HCT116 (cell line): ENCODE measurements at regions not wholly inside any gene's neighbourhood (a gene's known extent, or its start where the extent isn't known, plus 50 kb on each side); places are given as distances from the start of the nearest gene placed in this dataset.

Experiments
- ATAC-seq: fragments of 200-7000 bp; cut with Tn5 transposase; 2 replicates; pipeline ENCODE4 v1.9.1; 2020; ENCODE audit warnings: mild to moderate bottlenecking, moderate library complexity
- BruUV-seq: library from RNA; stranded (reverse); fragments of 400-500 nt; replicated peaks from 2 replicates; lab custom pipeline; 2021; lab: Mats Ljungman, UMichigan
- CTCF ChIA-PET: fragments of 300-600 bp; sonication (Branson Sonifier 250); formaldehyde crosslinking; loops from one replicate; lab custom pipeline; 2021; ENCODE audit warnings: antibody characterized with exemption; lab: Charles Lee
- POLR2A ChIA-PET: fragments of 300-600, 350-600 bp; sonication (Branson Sonifier 250); formaldehyde crosslinking; loops from one replicate; lab custom pipeline; 2021; ENCODE audit warnings: antibody characterized with exemption; lab: Charles Lee
- RAD21 ChIA-PET, 2 experiments: fragments of 300-600 bp; sonication (Branson Sonifier 250); formaldehyde crosslinking; loops; one replicate each; lab custom pipeline; 2023; ENCODE audit warnings: low total read pairs in 2 of 2; ENCODE audit not compliant: uncharacterized antibody in 2 of 2, unreplicated experiment in 2 of 2, low non-redundant PET in 1 of 2; lab: Charles Lee
- DNase-seq: peaks from one replicate; pipeline ENCODE4 v3.0.0-alpha.2; 2010; ENCODE audit warnings: low read depth, low spot score
- H2AFZ ChIP-seq: fragments of 200-600 bp; shearing (Covaris generic), sonication (generic); 2 replicates; pipeline ENCODE4 v1.6.1; 2017; ENCODE audit warnings: low read depth, mixed run types, mixed read lengths, antibody characterized with exemption, low read length; ENCODE audit not compliant: poor library complexity, severe bottlenecking
- H3K27ac ChIP-seq: 2 replicates; pipeline ENCODE4 v1.5.1; 2012; ENCODE audit warnings: low read depth, low read length
- H3K27me3 ChIP-seq: fragments of 200-600 bp; sonication (generic); 2 replicates; pipeline ENCODE4 v1.6.1; 2016; ENCODE audit warnings: mixed run types, low read length, mixed read lengths; ENCODE audit not compliant: insufficient read depth
- H3K36me3 ChIP-seq, 2 experiments: fragments of 200-500 bp in 1 of 2; fragments of 200-600 bp in 1 of 2; sonication (Bioruptor generic) in 1 of 2; sonication (generic) in 1 of 2; 2 replicates each; pipeline versions ENCODE4 v1.5.1 to v1.6.1; 2014 to 2016; ENCODE audit warnings: low read length in 2 of 2, inconsistent platforms in 1 of 2, mixed read lengths in 1 of 2, mixed run types in 1 of 2; ENCODE audit not compliant: insufficient read depth in 2 of 2, control insufficient read depth in 1 of 2
- H3K4me1 ChIP-seq, 2 experiments: fragments of 200-600 bp in 1 of 2; sonication (generic) in 1 of 2; 2 replicates each; pipeline versions ENCODE4 v1.5.1 to v1.6.1; 2012 to 2017; ENCODE audit warnings: low read length in 2 of 2, inconsistent platforms in 1 of 2, mild to moderate bottlenecking in 1 of 2, mixed read lengths in 1 of 2, mixed run types in 1 of 2, moderate library complexity in 1 of 2; ENCODE audit not compliant: insufficient read depth in 2 of 2, control insufficient read depth in 1 of 2
- H3K4me2 ChIP-seq: fragments of 200-600 bp; sonication (generic); 2 replicates; pipeline ENCODE4 v1.6.1; 2017; ENCODE audit warnings: mixed run types, low read length, mixed read lengths
- H3K4me3 ChIP-seq, 2 experiments: fragments of 200-600 bp in 1 of 2; sonication (generic) in 1 of 2; replicated peaks in 1 of 2; 2 replicates each; pipeline ENCODE4 v1.5.1; 2011 to 2016; ENCODE audit warnings: low read length in 2 of 2, control low read depth in 1 of 2, low read depth in 1 of 2, mild to moderate bottlenecking in 1 of 2, mixed read lengths in 1 of 2, mixed run types in 1 of 2
- H3K79me2 ChIP-seq: fragments of 200-600 bp; sonication (generic); 2 replicates; pipeline ENCODE4 v1.6.1; 2017; ENCODE audit warnings: mild to moderate bottlenecking, mixed run types, low read length, moderate library complexity, mixed read lengths; ENCODE audit not compliant: insufficient read depth
- H3K9ac ChIP-seq: fragments of 200-600 bp; sonication (generic); 2 replicates; pipeline ENCODE4 v1.6.1; 2016; ENCODE audit warnings: low read length, mixed read lengths
- H3K9me2 ChIP-seq: fragments of 200-600 bp; sonication (generic), shearing (Covaris generic); 2 replicates; pipeline ENCODE4 v1.6.1; 2017; ENCODE audit warnings: mixed run types, mild to moderate bottlenecking, moderate library complexity; ENCODE audit not compliant: insufficient read depth
- H3K9me3 ChIP-seq, 2 experiments: fragments of 200-500 bp in 1 of 2; fragments of 200-600 bp in 1 of 2; sonication (Bioruptor generic) in 1 of 2; sonication (generic) in 1 of 2; 2 replicates each; pipeline ENCODE4 v1.6.1; 2014 to 2017; ENCODE audit warnings: low read length in 2 of 2, mixed read lengths in 2 of 2, inconsistent platforms in 1 of 2, low read depth in 1 of 2, mild to moderate bottlenecking in 1 of 2, mixed run types in 1 of 2, moderate library complexity in 1 of 2; ENCODE audit not compliant: control insufficient read depth in 1 of 2, insufficient read depth in 1 of 2
- H4K20me1 ChIP-seq: fragments of 200-600 bp; sonication (generic), shearing (Covaris generic); 2 replicates; pipeline ENCODE4 v1.6.1; 2017; ENCODE audit warnings: mixed run types, mild to moderate bottlenecking, moderate library complexity; ENCODE audit not compliant: insufficient read depth
- ATF3 ChIP-seq: IDR thresholded peaks from 2 replicates; pipeline ENCODE4 v1.6.1; 2012
- CBX3 ChIP-seq: IDR thresholded peaks from 2 replicates; pipeline ENCODE4 v1.6.1; 2012; ENCODE audit warnings: low read depth
- CEBPB ChIP-seq: IDR thresholded peaks from 2 replicates; pipeline ENCODE4 v1.6.1; 2012; ENCODE audit warnings: low read depth
- EGR1 ChIP-seq: IDR thresholded peaks from 2 replicates; pipeline ENCODE4 v1.6.1; 2012; ENCODE audit warnings: low read depth
- EZH2 ChIP-seq: fragments of 200-600 bp; sonication (generic); IDR thresholded peaks from 2 replicates; pipeline ENCODE4 v1.6.1; 2017; ENCODE audit warnings: antibody characterized with exemption, mixed run types
- EZH2phosphoT487 ChIP-seq: fragments of 200-600 bp; IDR thresholded peaks from 2 replicates; pipeline ENCODE4 v1.6.1; 2018; ENCODE audit warnings: antibody characterized with exemption, borderline replicate concordance
- FOSL1 ChIP-seq: IDR thresholded peaks from 2 replicates; pipeline ENCODE4 v1.6.1; 2012; ENCODE audit warnings: low read depth
- JUND ChIP-seq: IDR thresholded peaks from 2 replicates; pipeline ENCODE4 v1.6.1; 2012
- POLR2AphosphoS5 ChIP-seq: IDR thresholded peaks from 2 replicates; pipeline ENCODE4 v1.6.1; 2011; ENCODE audit warnings: mild to moderate bottlenecking, low read depth, low read length, moderate library complexity
- RAD21 ChIP-seq: IDR thresholded peaks from 2 replicates; pipeline ENCODE4 v1.6.1; 2012; ENCODE audit warnings: low read depth, mild to moderate bottlenecking
- SIN3A ChIP-seq: IDR thresholded peaks from 2 replicates; pipeline ENCODE4 v1.6.1; 2012; ENCODE audit warnings: low read depth
- SRF ChIP-seq: IDR thresholded peaks from 2 replicates; pipeline ENCODE4 v1.6.1; 2012; ENCODE audit warnings: low read depth
- TCF7L2 ChIP-seq: IDR thresholded peaks from 2 replicates; pipeline ENCODE4 v1.7.0; 2011; ENCODE audit warnings: borderline replicate concordance, inconsistent platforms; ENCODE audit not compliant: insufficient read depth, insufficient read length; ENCODE audit errors: extremely low read depth
- YY1 ChIP-seq: IDR thresholded peaks from 2 replicates; pipeline ENCODE4 v1.6.1; 2011; ENCODE audit warnings: low read length, low read depth, moderate library complexity, mild to moderate bottlenecking; ENCODE audit not compliant: insufficient replicate concordance; ENCODE audit errors: extremely low read depth
- ZFX ChIP-seq: fragments of 450-650 bp; IDR thresholded peaks from 2 replicates; pipeline ENCODE4 v1.6.1; 2017
- ZNF274 ChIP-seq: fragments of 200-500 bp; sonication (Bioruptor generic); IDR thresholded peaks from 2 replicates; pipeline ENCODE4 v1.6.1; 2014; ENCODE audit warnings: mild to moderate bottlenecking, low read depth, low read length, inconsistent platforms
- intact Hi-C: fragments of 100-400 bp; cut with micrococcal nuclease; formaldehyde crosslinking; loops from 2 replicates; pipeline ENCODE4 v1.10.0; 2022
- TF ChIP-seq, protein P1 (sequence below), 3 experiments: fragments of 200-600 bp in 1 of 3; sonication (generic) in 1 of 3; IDR thresholded peaks in 2 of 3; conservative IDR thresholded peaks in 1 of 3; 2 replicates each; pipeline ENCODE4 v1.5.1; 2012 to 2017; ENCODE audit warnings: low read depth in 2 of 3, low read length in 2 of 3, antibody characterized with exemption in 1 of 3, borderline replicate concordance in 1 of 3, control low read depth in 1 of 3, mild to moderate bottlenecking in 1 of 3, mixed read lengths in 1 of 3, mixed run types in 1 of 3, moderate library complexity in 1 of 3; ENCODE audit not compliant: insufficient read depth in 1 of 3
- TF ChIP-seq, protein P2 (sequence below): IDR thresholded peaks from 2 replicates; pipeline ENCODE4 v1.6.1; 2012
- TF ChIP-seq, protein P3 (sequence below): IDR thresholded peaks from 2 replicates; pipeline ENCODE4 v1.6.1; 2012; ENCODE audit warnings: low read depth

DNA sequence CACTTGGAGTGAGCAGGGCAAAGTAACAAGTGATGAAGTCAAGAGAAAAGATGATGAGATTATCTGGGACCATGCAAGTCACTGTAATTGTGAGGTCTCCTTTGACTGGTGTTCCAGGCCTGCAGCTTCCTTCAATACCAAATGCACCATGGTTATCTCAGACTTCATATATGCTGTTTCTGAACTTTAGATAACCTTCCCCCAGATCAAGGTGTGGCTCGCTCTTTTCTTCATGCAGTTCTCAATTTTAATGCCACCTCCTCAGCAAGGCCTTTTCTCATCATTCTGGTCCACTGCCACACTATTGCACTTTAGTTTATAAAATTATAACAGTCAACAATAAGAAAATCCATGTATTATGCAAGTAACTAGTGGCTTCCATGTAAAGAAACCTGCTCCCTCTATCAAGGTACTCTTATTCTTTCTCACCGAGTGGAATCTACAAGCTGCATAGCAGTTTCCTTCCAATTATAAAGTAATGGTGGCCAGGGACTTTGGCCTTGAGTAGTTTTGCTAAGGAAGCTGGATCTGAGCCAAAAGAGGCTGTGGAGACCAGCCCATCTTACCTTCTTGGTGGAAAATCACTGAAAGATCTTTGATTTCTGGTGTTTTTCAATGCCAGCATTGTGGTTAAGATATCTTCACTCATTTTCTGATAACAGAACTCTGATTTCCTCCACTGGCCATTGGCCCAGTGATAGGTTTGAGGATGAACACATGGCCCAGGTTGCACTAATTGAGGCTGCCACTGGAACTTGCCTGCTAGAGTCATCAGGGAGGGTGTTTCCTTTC is 113.6 kb downstream of the KCNE4 start (continued):
- TF ChIP-seq EZH2phosphoT487, result no peak
- TF ChIP-seq JUND, result no peak

- POLR2A ChIA-PET, result no interaction called here
- intact Hi-C loops, result no loop called here
- ATAC-seq (no peak), DNase-seq (no peak)
- Histone ChIP-seq H3K4me1 (no peaks in the 10 kb centered on the region), H3K9ac (no peak overlapping the region), H2AFZ (no peak overlapping the region), H3K27me3 (no peaks in the 10 kb centered on the region), H4K20me1 (no peaks in the 10 kb centered on the region), H3K9me3 (no peaks in the 10 kb centered on the region), H3K27ac (no peak overlapping the region), H3K4me3 (no peak overlapping the region), H3K4me2 (no peak overlapping the region), H3K36me3 (no peaks in the 10 kb centered on the region), H3K79me2 (no peaks in the 10 kb centered on the region), H3K9me2 (no peaks in the 10 kb centered on the region)
- TF ChIP-seq ZFX, result no peak
- no peak for TF ChIP-seq ZNF274
- no peak for TF ChIP-seq EGR1
- TF ChIP-seq TCF7L2, result no peak
- TF ChIP-seq EZH2, result no peak
- TF ChIP-seq, protein P1, sequence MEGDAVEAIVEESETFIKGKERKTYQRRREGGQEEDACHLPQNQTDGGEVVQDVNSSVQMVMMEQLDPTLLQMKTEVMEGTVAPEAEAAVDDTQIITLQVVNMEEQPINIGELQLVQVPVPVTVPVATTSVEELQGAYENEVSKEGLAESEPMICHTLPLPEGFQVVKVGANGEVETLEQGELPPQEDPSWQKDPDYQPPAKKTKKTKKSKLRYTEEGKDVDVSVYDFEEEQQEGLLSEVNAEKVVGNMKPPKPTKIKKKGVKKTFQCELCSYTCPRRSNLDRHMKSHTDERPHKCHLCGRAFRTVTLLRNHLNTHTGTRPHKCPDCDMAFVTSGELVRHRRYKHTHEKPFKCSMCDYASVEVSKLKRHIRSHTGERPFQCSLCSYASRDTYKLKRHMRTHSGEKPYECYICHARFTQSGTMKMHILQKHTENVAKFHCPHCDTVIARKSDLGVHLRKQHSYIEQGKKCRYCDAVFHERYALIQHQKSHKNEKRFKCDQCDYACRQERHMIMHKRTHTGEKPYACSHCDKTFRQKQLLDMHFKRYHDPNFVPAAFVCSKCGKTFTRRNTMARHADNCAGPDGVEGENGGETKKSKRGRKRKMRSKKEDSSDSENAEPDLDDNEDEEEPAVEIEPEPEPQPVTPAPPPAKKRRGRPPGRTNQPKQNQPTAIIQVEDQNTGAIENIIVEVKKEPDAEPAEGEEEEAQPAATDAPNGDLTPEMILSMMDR (IDR thresholded peaks at IDR 0.05 in 2 of 3, conservative IDR thresholded peaks at IDR 0.05 in 1 of 3; ENCODE audit: borderline replicate concordance in 1 of 3, insufficient read depth in 1 of 3, low read depth in 2 of 3, low read length in 2 of 3), result no peak
- no peak for TF ChIP-seq CBX3
- no peak for TF ChIP-seq FOSL1
- TF ChIP-seq CEBPB, result no peak
- TF ChIP-seq SIN3A, result no peak
- no peak for TF ChIP-seq RAD21
- TF ChIP-seq SRF, result no peak
- TF ChIP-seq, protein P2, sequence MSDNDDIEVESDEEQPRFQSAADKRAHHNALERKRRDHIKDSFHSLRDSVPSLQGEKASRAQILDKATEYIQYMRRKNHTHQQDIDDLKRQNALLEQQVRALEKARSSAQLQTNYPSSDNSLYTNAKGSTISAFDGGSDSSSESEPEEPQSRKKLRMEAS, result no peak
- TF ChIP-seq EZH2phosphoT487, result no peak
- no peak for TF ChIP-seq YY1
- TF ChIP-seq POLR2AphosphoS5, result no peak
- no peak for TF ChIP-seq JUND
- no peak for TF ChIP-seq ATF3
- TF ChIP-seq, protein P3, sequence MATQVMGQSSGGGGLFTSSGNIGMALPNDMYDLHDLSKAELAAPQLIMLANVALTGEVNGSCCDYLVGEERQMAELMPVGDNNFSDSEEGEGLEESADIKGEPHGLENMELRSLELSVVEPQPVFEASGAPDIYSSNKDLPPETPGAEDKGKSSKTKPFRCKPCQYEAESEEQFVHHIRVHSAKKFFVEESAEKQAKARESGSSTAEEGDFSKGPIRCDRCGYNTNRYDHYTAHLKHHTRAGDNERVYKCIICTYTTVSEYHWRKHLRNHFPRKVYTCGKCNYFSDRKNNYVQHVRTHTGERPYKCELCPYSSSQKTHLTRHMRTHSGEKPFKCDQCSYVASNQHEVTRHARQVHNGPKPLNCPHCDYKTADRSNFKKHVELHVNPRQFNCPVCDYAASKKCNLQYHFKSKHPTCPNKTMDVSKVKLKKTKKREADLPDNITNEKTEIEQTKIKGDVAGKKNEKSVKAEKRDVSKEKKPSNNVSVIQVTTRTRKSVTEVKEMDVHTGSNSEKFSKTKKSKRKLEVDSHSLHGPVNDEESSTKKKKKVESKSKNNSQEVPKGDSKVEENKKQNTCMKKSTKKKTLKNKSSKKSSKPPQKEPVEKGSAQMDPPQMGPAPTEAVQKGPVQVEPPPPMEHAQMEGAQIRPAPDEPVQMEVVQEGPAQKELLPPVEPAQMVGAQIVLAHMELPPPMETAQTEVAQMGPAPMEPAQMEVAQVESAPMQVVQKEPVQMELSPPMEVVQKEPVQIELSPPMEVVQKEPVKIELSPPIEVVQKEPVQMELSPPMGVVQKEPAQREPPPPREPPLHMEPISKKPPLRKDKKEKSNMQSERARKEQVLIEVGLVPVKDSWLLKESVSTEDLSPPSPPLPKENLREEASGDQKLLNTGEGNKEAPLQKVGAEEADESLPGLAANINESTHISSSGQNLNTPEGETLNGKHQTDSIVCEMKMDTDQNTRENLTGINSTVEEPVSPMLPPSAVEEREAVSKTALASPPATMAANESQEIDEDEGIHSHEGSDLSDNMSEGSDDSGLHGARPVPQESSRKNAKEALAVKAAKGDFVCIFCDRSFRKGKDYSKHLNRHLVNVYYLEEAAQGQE, result no peak
- CTCF ChIA-PET, result no interaction called here
- no TSS peak for BruUV-seq
- RAD21 ChIA-PET, result no interaction called here
These were observed 114.2 kb downstream of the KCNE4 start for GRCh38 chr2:223166215-223166493.
